ENCODE measurements at regions not wholly inside any gene's neighbourhood (a gene's known extent, or its start where the extent isn't known, plus 50 kb on each side); places are given as distances from the start of the nearest gene placed in this dataset.

DNA sequence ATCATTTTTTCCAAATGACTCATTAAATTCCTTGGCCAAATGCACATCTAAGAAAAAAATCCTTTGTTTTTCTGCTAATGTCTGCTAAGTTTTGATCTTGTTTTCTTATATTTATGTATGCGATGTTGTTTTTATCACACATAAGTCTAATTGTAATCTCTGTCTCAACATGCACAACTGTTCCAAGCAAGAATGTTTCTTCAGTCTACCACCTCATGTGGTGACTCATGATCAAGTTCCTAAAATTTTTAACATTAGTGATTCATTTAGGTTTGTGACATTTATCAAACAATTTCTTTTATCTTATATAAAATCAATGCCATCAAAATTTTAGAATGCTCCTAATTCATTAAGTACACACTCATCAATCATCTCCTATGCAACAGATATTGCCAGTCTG is 763.9 kb upstream of the FAM174A start:
- TF ChIP-seq, protein P1, sequence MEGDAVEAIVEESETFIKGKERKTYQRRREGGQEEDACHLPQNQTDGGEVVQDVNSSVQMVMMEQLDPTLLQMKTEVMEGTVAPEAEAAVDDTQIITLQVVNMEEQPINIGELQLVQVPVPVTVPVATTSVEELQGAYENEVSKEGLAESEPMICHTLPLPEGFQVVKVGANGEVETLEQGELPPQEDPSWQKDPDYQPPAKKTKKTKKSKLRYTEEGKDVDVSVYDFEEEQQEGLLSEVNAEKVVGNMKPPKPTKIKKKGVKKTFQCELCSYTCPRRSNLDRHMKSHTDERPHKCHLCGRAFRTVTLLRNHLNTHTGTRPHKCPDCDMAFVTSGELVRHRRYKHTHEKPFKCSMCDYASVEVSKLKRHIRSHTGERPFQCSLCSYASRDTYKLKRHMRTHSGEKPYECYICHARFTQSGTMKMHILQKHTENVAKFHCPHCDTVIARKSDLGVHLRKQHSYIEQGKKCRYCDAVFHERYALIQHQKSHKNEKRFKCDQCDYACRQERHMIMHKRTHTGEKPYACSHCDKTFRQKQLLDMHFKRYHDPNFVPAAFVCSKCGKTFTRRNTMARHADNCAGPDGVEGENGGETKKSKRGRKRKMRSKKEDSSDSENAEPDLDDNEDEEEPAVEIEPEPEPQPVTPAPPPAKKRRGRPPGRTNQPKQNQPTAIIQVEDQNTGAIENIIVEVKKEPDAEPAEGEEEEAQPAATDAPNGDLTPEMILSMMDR (IDR thresholded peaks at IDR 0.05; ENCODE audit: low read depth, low read length, poor library complexity, severe bottlenecking), result no peak
- no peak for TF ChIP-seq EZH2phosphoT487 (IDR thresholded peaks at IDR 0.05; ENCODE audit: borderline replicate concordance, low read length)
